ENCODE measurements at regions not wholly inside any gene's neighbourhood (a gene's known extent, or its start where the extent isn't known, plus 50 kb on each side); places are given as distances from the start of the nearest gene placed in this dataset.

- Histone ChIP-seq H3K4me3 (ENCODE audit: low read depth, low read length) (no peak overlapping the region), H3K36me3 (ENCODE audit: control insufficient read depth, insufficient read depth, low read length) (no peaks in the 10 kb centered on the region), H3K4me1 (ENCODE audit: control insufficient read depth, insufficient read depth, low read length) (peaks cover 9% of the 10 kb centered on the region), H3K27me3 (ENCODE audit: control insufficient read depth, insufficient read depth, low read length) (no peaks in the 10 kb centered on the region), H3K9ac (ENCODE audit: low read depth, low read length) (no peak overlapping the region), H3K9me3 (ENCODE audit: control insufficient read depth, insufficient read depth, low read length) (no peaks in the 10 kb centered on the region)
Measured at GRCh38 chr4:119728185-119728584, 99.6 kb upstream of the PDE5A start.

- no peak overlapping the region for H3K4me3 ChIP-seq (ENCODE audit: low read depth, low read length)
- no peaks in the 10 kb centered on the region for H3K36me3 ChIP-seq (ENCODE audit: control insufficient read depth, insufficient read depth, low read length)
- H3K27me3 ChIP-seq (ENCODE audit: control insufficient read depth, insufficient read depth, low read length): no peaks in the 10 kb centered on the region
- H3K9ac ChIP-seq (ENCODE audit: low read depth, low read length): no peak overlapping the region
- peaks cover 9% of the 10 kb centered on the region for H3K4me1 ChIP-seq (ENCODE audit: control insufficient read depth, insufficient read depth, low read length)
- H3K9me3 ChIP-seq (ENCODE audit: control insufficient read depth, insufficient read depth, low read length): no peaks in the 10 kb centered on the region
Measured at GRCh38 chr4:119726505-119726904, 97.9 kb upstream of the PDE5A start.

GRCh38 chr4:119725688-119726330 is 97.2 kb upstream of the PDE5A start:
- Histone ChIP-seq H3K9me3 (ENCODE audit: control insufficient read depth, insufficient read depth, low read length) (no peaks in the 10 kb centered on the region), H3K36me3 (ENCODE audit: control insufficient read depth, insufficient read depth, low read length) (no peaks in the 10 kb centered on the region), H3K9ac (ENCODE audit: low read depth, low read length) (no peak overlapping the region), H3K27me3 (ENCODE audit: control insufficient read depth, insufficient read depth, low read length) (no peaks in the 10 kb centered on the region), H3K4me1 (ENCODE audit: control insufficient read depth, insufficient read depth, low read length) (peaks cover 9% of the 10 kb centered on the region), H3K4me3 (ENCODE audit: low read depth, low read length) (no peak overlapping the region)

- H3K27me3 ChIP-seq (ENCODE audit: control insufficient read depth, insufficient read depth, low read length): no peaks in the 10 kb centered on the region
- H3K4me1 ChIP-seq (ENCODE audit: control insufficient read depth, insufficient read depth, low read length): peaks cover 9% of the 10 kb centered on the region
- no peak overlapping the region for H3K4me3 ChIP-seq (ENCODE audit: low read depth, low read length)
Measured at GRCh38 chr4:119725011-119725410, 96.4 kb upstream of the PDE5A start.

GRCh38 chr4:119722670-119723069 is 94.1 kb upstream of the PDE5A start:
- Histone ChIP-seq H3K9ac (ENCODE audit: low read depth, low read length) (no peak overlapping the region), H3K9me3 (ENCODE audit: control insufficient read depth, insufficient read depth, low read length) (no peaks in the 10 kb centered on the region), H3K27me3 (ENCODE audit: control insufficient read depth, insufficient read depth, low read length) (no peaks in the 10 kb centered on the region), H3K4me3 (ENCODE audit: low read depth, low read length) (no peak overlapping the region), H3K36me3 (ENCODE audit: control insufficient read depth, insufficient read depth, low read length) (no peaks in the 10 kb centered on the region), H3K4me1 (ENCODE audit: control insufficient read depth, insufficient read depth, low read length) (peaks cover 9% of the 10 kb centered on the region)

More at GRCh38 chr4:119725011-119725410, 96.4 kb upstream of the PDE5A start:
- no peak overlapping the region for H3K9ac ChIP-seq (ENCODE audit: low read depth, low read length)
- H3K36me3 ChIP-seq (ENCODE audit: control insufficient read depth, insufficient read depth, low read length): no peaks in the 10 kb centered on the region
- H3K9me3 ChIP-seq (ENCODE audit: control insufficient read depth, insufficient read depth, low read length): no peaks in the 10 kb centered on the region

GRCh38 chr4:119721878-119722277 is 93.3 kb upstream of the PDE5A start:
- Histone ChIP-seq H3K9ac (ENCODE audit: low read depth, low read length) (no peak overlapping the region), H3K4me3 (ENCODE audit: low read depth, low read length) (no peak overlapping the region), H3K4me1 (ENCODE audit: control insufficient read depth, insufficient read depth, low read length) (peaks cover 9% of the 10 kb centered on the region)

GRCh38 chr4:119715490-119716445 is 87.2 kb upstream of the PDE5A start:
- Histone ChIP-seq H3K4me3 (ENCODE audit: low read depth, low read length) (no peak overlapping the region), H3K27me3 (ENCODE audit: control insufficient read depth, insufficient read depth, low read length) (no peaks in the 10 kb centered on the region), H3K36me3 (ENCODE audit: control insufficient read depth, insufficient read depth, low read length) (no peaks in the 10 kb centered on the region), H3K9ac (ENCODE audit: low read depth, low read length) (no peak overlapping the region), H3K9me3 (ENCODE audit: control insufficient read depth, insufficient read depth, low read length) (peaks cover 6% of the 10 kb centered on the region), H3K4me1 (ENCODE audit: control insufficient read depth, insufficient read depth, low read length) (no peaks in the 10 kb centered on the region)

More at GRCh38 chr4:119721878-119722277, 93.3 kb upstream of the PDE5A start:
- Histone ChIP-seq H3K27me3 (ENCODE audit: control insufficient read depth, insufficient read depth, low read length) (no peaks in the 10 kb centered on the region), H3K36me3 (ENCODE audit: control insufficient read depth, insufficient read depth, low read length) (no peaks in the 10 kb centered on the region), H3K9me3 (ENCODE audit: control insufficient read depth, insufficient read depth, low read length) (no peaks in the 10 kb centered on the region)

GRCh38 chr4:119709418-119709817 is 80.8 kb upstream of the PDE5A start:
- H3K9ac ChIP-seq (ENCODE audit: low read depth, low read length): no peak overlapping the region
- no peaks in the 10 kb centered on the region for H3K27me3 ChIP-seq (ENCODE audit: control insufficient read depth, insufficient read depth, low read length)
- H3K4me1 ChIP-seq (ENCODE audit: control insufficient read depth, insufficient read depth, low read length): no peaks in the 10 kb centered on the region
- H3K9me3 ChIP-seq (ENCODE audit: control insufficient read depth, insufficient read depth, low read length): peaks cover 6% of the 10 kb centered on the region
- H3K36me3 ChIP-seq (ENCODE audit: control insufficient read depth, insufficient read depth, low read length): no peaks in the 10 kb centered on the region
- H3K4me3 ChIP-seq (ENCODE audit: low read depth, low read length): no peak overlapping the region

- Histone ChIP-seq H3K9me3 (ENCODE audit: control insufficient read depth, insufficient read depth, low read length) (peaks cover 6% of the 10 kb centered on the region), H3K27me3 (ENCODE audit: control insufficient read depth, insufficient read depth, low read length) (no peaks in the 10 kb centered on the region), H3K9ac (ENCODE audit: low read depth, low read length) (no peak overlapping the region), H3K4me1 (ENCODE audit: control insufficient read depth, insufficient read depth, low read length) (no peaks in the 10 kb centered on the region), H3K36me3 (ENCODE audit: control insufficient read depth, insufficient read depth, low read length) (no peaks in the 10 kb centered on the region), H3K4me3 (ENCODE audit: low read depth, low read length) (no peak overlapping the region)
Measured at GRCh38 chr4:119707336-119707735, 78.7 kb upstream of the PDE5A start.

GRCh38 chr4:119706804-119707203 is 78.2 kb upstream of the PDE5A start:
- H3K27me3 ChIP-seq (ENCODE audit: control insufficient read depth, insufficient read depth, low read length): no peaks in the 10 kb centered on the region
- peaks cover 3% of the 10 kb centered on the region for H3K9me3 ChIP-seq (ENCODE audit: control insufficient read depth, insufficient read depth, low read length)
- H3K4me1 ChIP-seq (ENCODE audit: control insufficient read depth, insufficient read depth, low read length): no peaks in the 10 kb centered on the region
- no peaks in the 10 kb centered on the region for H3K36me3 ChIP-seq (ENCODE audit: control insufficient read depth, insufficient read depth, low read length)
- H3K4me3 ChIP-seq (ENCODE audit: low read depth, low read length): no peak overlapping the region
- no peak overlapping the region for H3K9ac ChIP-seq (ENCODE audit: low read depth, low read length)

- no peak overlapping the region for H3K4me3 ChIP-seq (ENCODE audit: low read depth, low read length)
- H3K9me3 ChIP-seq (ENCODE audit: control insufficient read depth, insufficient read depth, low read length): no peaks in the 10 kb centered on the region
- H3K36me3 ChIP-seq (ENCODE audit: control insufficient read depth, insufficient read depth, low read length): no peaks in the 10 kb centered on the region
- no peaks in the 10 kb centered on the region for H3K27me3 ChIP-seq (ENCODE audit: control insufficient read depth, insufficient read depth, low read length)
- no peak overlapping the region for H3K9ac ChIP-seq (ENCODE audit: low read depth, low read length)
- no peaks in the 10 kb centered on the region for H3K4me1 ChIP-seq (ENCODE audit: control insufficient read depth, insufficient read depth, low read length)
Measured at GRCh38 chr4:119697887-119698393, 69.3 kb upstream of the PDE5A start.

Measured in iPS-15b (cell line).